ENCODE measurements at regions not wholly inside any gene's neighbourhood (a gene's known extent, or its start where the extent isn't known, plus 50 kb on each side); places are given as distances from the start of the nearest gene placed in this dataset.

DNA sequence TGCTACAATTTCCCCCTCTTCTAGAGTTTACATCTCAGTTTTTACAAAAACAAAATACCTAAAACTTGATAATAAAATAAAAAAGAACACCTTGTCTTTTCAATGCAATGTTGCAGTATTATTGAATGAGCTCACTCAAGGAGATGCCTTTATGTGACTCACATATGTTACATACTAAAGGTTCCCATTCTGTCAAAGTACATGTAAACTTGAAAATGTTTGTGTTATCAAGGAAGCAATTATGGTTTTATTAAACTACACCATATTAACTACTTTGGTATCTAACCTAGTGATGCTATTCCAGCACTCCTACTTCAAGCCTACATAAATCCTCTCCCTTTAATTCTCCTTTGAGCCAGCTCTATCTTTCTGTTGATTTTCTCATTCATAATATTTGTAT is 658.3 kb downstream of the PTPRC start:
- DNase-seq: no peak

DNA sequence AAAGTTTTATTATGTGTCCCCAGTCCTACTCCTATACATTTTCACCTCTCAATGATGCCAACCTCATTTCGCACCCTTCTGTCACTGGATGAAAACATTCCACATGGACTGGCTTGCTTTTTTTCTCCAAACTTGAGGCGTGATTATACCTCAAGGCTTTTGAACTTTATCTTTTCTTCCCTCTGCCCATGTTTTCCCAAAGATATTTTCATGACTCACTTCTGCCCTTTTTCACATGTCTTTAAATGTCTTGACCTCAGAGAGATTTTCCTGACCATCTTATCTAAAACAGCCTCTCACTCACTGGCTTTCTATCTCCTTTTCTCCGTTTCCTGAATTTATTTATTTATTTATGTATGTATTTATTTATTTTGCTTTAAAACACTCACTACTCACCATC is 659.0 kb downstream of the PTPRC start:
- no peak for DNase-seq

DNA sequence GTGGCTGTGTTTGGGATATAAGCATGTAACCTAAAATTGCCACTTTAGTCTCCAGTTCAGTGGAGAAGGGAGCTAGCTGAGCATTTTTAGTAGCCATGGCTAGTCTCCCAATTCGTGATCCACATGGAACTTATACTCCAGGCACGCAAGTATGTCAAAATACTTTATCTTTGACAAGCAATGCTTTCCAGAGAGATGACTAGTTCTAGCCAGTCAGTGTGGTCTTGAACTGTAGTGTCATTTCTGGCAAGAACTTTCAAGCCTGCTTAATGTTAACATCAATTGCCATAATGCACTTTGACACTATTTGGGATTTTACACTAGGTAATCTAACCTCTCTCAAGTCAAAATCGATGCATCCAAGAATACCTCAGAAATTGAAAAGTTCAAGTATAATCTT is 660.0 kb downstream of the PTPRC start:
- no peak for DNase-seq

DNA sequence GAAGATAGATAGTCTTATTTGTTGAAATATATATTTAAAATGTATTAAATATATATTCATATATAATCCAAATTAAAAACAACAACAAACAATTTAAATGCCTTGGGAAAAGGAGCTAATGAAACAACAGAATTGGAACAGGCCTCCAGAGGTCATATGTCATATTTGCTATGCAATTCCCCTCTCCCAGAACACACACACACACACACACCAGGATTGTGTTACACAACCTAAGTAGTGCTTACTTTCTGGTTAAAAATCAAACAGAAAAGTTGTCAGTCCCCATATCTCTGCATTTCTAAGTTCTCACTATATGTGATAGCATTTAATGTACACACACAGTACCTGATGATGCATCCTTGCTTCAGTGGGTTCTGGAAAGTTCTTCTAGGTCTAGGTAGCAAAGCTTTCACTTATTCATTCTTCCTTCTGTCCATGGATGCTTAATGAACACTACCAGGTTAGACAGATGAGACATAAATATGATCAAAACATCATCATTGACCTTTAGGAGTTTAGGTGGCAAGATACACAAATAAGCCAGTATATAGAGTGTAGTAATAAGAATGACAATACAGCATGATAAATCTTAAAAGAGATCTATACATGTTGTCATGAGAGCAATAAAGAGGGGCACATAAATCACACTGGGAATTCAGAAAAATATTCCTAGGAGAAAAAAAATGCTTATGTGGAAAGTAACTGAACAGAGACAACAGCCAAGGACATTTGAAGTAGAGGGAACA is 662.8 kb downstream of the PTPRC start:
- no peak for DNase-seq

DNA sequence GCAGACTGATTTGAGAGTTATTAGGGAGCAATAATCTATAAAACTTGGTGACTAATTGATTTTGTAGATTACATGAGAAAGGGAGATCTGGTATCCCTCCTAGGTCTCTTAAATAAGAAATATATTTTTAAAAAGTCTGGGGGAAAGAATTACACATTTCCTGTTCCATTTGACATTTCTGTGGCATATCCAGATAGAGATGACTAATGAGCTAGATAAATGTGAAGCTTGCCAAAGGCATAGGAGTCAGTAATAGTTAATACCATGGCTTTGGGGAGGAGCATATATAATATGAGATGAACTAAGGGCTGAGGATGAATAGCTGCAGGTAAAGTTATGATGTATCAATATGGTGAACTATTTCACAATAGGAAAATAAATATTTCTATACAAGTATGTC is 663.7 kb downstream of the PTPRC start:
- no peak for DNase-seq

DNA sequence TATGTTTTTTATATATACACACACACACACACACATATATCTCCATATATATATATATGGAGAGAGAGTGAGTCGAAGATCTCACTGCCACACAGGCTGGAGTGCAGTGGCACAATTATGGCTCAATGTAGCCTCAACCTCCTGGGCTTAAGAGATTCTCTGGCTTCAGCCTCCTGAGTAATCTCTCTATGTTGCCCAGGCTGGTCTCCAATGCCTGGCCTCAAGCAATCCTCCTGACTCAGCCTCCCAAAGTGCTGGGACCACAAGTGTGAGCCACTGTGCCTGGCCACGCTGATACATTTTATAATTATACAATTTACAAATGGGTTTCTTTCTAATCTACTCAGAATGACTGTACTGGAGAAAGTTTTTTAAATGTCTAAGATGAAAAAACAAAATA is 664.2 kb downstream of the PTPRC start:
- DNase-seq: no peak

DNA sequence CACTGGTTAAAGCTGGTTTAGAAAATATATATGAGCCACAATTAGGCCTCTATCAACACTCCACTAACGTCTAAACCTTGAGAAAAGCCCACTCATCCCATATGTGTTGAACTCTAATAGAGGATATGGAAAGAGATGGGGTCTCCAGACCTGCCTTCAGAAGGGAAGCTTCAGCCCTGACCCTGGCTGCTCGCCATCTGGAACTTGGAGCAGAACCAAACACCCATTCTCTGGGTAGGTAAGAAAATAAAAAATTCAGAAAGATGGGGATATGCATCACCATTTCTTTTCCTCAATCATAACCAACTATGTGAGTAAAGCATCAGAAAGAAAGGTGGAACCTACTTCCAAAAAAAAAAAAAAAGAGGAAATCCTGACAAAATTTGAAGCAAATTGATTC is 666.2 kb downstream of the PTPRC start:
- no peak for DNase-seq

DNA sequence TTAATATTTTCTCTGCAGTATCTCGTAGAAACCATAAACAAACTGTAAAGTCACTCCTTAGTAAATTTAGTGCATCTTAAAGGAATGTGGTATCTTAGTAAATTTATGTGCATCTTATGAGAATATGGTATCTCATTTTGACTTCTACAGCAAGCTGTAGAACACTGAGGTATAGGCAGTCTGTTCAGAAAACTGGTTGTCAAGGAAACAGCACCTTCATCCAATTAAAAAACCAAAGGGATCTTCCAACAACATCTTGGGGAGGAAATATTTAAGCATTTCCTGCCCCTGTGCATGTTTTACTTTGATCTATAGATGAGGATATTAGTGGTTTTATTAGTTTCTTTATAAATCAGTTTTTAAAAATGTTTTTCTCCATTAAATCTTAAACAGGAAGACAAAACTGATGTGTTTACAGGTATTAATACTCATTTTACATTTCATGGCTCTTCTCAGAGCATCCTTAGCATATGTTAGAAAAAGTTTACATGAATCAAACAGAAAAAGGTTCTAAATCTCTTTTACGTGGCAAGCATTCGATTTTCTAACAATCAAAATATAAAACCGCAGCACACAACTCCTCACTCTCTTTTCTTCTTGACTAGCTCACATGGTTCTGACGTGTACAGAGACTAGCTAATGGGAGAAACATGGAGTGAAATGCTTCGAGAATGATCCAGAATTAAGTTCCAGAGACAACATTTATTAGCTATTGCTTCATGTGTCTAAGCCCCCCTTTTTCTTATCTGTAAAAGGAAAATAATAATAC is 668.8 kb downstream of the PTPRC start:
- no peak for DNase-seq

DNA sequence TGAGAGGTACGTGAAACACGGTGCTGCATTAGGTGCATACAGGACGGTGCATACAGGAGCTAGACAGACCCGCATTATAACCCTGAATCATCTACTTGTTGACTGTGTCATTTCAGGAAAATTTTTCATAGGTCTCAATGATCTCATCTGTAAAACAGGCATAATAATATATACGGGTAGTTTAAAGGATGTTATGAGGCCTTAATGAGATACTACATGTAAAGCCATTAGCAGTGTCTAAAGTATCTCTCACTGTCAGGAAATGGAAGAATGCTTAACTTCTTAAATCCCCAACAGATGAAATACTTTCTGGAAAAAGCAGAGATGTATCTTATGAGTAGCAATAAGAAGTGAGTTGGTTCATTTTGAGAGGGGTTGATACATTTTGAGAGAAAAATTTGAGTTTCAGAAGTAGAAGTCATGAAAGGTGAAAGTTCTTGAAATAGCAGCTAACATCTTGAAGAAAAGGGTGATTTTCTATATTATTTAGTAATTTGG is 669.6 kb downstream of the PTPRC start:
- no peak for DNase-seq

DNA sequence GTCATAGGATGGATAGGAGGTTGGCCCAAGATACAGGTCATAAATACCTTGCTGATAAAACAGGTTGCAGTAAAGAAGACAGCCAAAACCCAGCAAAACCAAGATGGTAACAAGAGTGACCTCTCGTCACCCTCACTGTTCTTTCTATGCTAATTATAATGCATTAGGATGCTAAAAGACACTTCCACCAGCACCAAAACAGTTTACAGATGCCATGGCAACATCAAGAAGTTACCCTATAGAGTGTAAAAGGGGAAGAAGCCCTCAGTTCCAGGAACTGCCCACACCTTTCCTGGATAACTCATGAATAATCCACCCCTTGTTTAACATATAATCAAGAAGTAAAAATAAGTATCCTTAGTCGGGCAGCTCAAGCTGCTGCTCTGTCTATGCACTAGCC is 671.9 kb downstream of the PTPRC start:
- DNase-seq: no peak

DNA sequence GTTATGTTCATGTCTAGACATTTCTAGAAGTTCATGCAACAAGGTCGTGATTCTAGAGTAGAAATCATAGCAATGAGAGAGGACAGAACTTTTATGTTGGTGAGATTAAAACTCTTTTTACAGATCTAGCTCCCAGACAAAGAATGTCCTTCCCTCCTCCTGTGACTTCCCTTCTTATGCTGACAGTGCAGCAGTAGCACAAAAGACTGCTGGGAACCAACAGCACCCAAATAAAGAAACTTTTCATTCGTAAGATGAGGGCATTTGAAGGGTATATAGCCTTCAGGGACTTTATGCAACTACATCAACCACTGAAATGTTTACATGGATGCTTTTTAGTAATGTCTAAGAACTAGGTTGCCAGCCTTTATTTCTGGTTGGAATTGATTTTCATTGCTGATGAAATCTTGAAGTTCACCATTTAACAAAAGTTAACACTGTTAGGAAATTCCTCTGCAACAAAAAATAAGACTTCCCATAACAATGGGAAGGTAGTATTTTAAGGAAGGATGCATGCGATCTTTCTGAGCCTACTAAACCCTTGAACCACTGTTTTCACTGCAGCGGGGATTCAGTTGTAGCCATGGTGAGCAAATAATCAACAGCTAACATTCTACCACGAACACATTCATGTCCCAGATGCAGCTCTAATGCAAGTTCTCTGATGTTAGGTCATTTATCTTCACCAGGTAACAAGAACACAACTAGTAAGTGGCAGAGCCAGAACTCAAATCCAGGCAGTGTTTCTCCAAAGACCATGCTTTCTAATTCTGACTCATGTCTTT is 672.8 kb downstream of the PTPRC start:
- no peak for DNase-seq

DNA sequence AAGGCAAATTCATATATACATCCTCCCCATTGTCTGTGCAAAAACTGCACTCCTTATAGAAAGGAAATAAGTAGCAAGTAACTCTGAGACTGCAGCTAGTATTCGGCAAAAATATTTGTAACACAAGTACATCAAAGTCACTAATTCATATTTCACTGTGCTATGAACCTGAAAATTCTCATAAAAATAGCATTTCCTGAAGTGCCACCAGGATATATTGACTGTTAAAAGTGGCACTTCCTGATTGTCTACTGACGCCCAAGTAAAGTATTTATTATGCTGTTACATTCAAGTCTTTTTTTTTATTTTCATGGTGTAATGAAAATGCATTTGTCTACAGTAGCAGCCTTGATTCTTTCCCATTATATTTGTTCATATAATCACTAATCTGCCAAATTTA is 673.8 kb downstream of the PTPRC start:
- no peak for DNase-seq

DNA sequence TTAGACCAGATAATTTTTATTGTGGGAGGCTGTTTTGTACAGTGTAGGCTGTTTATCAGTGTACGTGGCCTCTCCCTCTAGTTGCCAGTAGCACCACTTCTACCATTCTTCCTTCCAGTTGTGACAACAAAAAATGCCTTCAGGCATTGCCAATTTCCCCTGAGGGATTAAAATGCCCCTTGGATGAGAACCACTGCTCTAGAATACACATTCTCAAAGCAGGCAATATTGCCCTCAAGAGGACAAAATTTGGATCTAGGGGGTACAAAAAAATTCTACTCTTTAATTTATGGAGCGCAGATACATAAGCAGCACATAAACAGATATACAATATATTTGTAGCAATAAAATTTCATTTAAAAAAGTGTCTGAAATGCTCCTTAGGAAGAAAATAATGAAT is 674.6 kb downstream of the PTPRC start:
- DNase-seq: no peak

DNA sequence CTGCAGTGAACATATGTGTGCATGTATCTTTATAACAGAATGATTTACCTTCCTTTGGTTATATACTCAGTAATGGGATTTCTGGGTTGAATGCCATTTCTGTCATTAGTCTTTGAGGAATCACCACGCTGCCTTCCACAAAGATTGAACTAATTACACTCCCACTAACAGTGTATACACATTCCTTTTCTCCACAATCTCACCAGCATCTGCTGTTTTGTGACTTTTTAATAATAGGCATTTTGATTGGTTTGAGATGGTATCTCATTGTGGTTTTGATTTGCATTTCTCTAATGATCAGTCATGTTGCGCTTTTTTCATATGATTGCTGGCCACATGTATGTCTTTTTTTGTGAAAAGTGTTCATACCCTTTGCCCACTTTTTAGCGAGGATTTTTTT is 680.5 kb downstream of the PTPRC start:
- DNase-seq: no peak

DNA sequence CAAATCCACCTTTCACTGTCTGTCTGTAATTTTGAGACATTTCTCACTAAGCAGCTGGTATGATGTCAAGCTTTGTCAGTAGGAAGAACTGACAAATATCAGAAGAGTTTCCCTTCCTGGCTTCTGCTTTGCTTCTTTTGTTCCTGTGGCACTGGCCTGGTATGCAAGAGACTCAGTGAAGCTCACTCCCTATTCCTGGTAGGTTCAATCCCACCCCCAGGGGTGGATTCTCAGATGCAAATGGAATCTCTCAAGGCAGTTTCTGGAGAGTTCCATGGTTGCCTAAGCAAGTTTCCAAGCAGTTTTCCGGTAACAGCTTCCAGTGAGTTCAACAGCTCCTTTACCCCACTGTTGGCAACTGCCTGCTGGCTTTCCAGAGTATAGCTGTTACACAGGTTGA is 683.4 kb downstream of the PTPRC start:
- DNase-seq: no peak

DNA sequence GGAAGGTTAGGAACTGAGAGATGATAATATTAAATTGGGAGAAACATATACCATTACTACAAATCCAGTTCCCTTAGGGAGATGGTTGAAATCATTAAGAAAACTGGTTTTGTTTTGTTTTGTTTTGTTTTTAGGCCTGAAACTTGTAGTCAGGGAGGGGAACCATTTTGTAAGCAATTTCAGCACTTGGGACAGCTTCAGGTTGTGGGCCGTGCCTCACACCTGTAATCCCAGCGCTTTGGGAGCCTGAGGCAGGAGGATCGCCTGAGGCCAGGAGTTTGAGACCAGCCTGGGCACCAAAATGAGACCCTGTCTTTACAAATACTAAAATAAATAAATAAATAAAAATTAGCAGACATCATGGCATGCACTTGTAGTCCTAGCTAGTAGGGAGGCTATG is 694.3 kb upstream of the NR5A2 start:
- no peak for DNase-seq

DNA sequence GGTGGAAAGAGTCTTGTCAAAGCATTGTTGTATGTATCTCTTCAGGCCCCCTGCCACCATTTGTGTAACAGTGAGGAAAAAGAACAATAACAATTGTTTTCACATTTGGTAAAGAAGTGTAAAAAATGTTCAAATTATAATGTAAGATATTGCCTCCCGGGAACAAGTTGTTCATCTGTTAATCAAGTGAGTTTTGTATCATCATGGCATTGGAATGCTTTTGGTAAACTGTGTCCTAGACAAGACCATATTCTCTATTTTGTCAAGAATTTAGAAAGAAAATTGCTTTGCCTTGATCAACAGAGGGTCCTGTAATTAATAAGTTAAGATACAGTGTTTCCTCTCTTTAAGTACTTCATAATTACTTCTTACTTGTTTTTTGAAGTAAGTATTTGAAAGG is 692.0 kb upstream of the NR5A2 start:
- DNase-seq: no peak

DNA sequence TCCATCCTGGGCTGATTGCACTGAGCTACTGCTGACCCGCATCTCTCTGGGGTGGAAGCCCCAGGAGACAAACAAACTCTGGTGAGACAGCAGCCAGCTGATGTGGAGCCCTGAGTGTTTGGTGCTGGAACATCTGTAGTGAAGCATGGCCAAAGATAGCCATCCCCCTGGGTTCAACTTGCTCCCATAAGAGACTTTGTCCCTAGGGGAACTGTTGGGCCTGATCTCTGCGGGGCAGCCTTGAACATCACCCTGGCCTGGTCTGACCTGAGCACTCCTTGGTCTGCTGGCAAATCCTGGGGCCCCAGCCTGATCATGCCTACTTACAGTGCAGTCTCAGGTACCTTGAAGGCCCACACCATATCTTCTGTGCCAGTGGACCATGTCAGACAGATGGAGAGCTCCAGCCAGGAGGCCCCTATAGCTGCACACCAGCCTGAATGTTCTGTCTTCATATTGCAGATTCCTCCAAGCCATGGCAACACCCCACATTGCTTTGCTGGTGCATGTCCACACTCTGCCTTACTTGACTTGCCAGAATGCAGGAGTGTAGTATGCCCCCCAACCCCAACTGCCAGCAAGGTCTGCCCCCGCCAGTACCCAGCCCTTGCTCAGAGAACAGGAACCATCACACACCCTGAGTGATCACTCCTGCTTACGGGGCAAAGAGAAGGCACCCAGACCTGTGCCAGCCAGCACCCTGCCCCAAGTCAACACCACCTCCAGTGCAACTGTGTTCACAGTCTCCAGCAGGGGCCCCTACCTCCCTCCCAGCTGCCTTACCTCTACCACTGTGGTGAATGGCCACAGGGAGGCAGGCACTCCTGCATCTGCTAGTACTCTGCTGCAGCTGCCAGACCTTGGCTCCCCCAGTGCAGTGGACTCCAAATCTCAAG is 690.5 kb upstream of the NR5A2 start:
- no peak for DNase-seq

DNA sequence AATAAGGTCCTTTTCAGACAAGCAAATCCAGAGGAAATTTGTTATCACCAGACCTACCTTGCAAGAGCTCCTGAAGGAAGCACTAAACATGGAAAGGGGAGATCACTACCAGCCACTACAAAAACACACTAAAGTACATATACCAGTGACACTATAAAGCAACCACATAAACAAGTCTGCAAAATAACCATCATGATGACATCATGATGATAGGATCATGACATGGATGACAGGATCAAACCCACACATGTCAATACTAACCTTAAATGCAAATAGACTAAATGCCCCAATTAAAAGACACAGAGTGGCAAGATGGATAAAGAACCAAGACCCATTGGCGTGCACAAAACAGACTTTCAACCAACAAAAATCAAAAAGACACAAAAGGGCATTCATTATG is 688.8 kb upstream of the NR5A2 start:
- DNase-seq: no peak

DNA sequence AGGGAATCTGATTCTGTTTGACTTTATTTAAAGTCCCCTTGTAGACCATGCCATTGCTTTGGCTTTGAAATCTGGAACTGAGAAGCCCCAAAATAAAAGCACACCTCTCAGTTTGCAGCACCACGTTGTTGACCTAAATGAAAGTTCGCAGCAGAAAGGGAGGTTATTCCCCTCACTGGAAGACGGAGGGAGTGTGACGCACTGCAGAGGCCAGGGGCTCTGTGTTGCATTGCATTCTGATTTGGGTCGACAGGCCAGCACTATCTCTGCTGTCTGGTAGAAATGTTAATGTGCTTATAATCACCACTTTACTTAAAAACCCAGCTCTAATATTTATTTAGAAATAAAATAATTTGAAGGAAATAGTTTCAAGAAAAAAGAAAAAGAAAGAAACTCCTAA is 675.2 kb upstream of the NR5A2 start:
- DNase-seq: no peak

DNA sequence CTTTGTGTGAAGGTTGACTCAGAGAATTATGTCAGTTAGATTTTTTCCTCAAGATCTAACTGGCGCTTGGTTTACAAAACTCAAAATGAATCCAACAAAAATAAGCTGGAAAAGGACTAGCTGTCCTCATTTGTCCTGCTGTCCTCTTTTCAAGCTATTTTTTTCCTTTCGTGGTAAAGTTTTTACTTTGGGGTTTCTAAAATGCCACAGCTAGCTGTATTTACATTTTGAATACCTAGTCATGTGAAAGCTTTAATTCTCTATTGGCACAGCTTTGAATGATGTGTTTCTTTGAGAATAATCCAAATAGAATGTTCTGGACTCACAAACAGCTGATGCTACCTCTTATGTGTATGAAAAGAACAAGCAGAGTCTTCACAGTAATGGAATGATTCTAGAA is 673.6 kb upstream of the NR5A2 start:
- no peak for DNase-seq

DNA sequence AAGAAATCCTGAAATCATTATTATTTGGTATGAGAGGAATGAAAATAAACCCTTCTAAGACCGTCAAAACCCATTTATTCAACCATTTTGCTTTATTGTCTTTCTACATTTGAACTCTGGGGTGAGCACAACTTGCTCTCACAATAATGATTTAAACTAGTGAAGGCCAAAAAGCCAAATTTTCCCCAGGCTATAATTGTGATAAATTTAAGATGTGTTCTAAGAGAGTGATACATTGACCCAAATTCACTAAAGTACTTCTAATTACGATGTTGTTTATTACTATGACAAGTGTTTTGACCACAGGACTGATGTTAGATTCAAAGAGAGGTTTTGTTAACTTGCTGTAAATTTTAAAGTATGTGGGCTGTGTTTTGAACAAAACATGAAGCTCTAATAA is 670.9 kb upstream of the NR5A2 start:
- DNase-seq: no peak

DNA sequence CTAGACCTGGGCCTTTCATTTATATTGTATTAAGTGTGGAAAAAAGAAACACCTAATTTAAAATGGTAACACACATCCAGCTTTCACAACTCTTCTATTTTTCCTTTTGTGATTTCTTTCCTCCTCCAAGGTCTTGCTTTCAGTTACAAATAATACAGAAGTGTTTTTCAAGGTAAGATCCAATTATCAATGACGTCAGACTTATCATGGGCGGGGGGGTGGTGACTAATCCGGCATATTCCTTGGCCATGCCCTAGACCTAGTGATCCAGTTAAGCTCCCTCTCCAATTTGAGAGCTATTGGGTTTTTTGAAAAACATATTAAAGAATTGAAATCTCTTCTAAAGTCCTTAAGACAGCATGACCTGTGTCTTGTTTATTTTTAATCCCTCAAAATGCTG is 669.9 kb upstream of the NR5A2 start:
- no peak for DNase-seq
